Mesothelial cell of epicardium (in vitro differentiated cells): ENCODE measurements at regions not wholly inside any gene's neighbourhood (a gene's known extent, or its start where the extent isn't known, plus 50 kb on each side); places are given as distances from the start of the nearest gene placed in this dataset.

Experiments used
- DNase-seq, 2 experiments: peaks; one replicate each; pipeline ENCODE4 v3.0.0; 2021; ENCODE audit warnings: low spot score in 2 of 2; ENCODE audit not compliant: unreplicated experiment in 2 of 2
- H3K27ac Mint-ChIP-seq: 2 replicates; pipeline ENCODE4 v1.8.0; 2021; ENCODE audit warnings: mixed read lengths
- H3K27me3 Mint-ChIP-seq: 2 replicates; pipeline ENCODE4 v1.8.0; 2021; ENCODE audit warnings: low read depth, mixed read lengths
- H3K36me3 Mint-ChIP-seq: 2 replicates; pipeline ENCODE4 v1.8.0; 2021; ENCODE audit warnings: mixed read lengths
- H3K4me1 Mint-ChIP-seq: 2 replicates; pipeline ENCODE4 v1.8.0; 2021; ENCODE audit warnings: mixed read lengths
- H3K4me3 Mint-ChIP-seq: 2 replicates; pipeline ENCODE4 v1.8.0; 2021; ENCODE audit warnings: mild to moderate bottlenecking, moderate library complexity, mixed read lengths
- H3K9me3 Mint-ChIP-seq: 2 replicates; pipeline ENCODE4 v1.8.0; 2021; ENCODE audit warnings: mixed read lengths
- TF ChIP-seq, protein P1 (sequence below): fragments of 200-600 bp; sonication (generic); IDR thresholded peaks from one replicate; pipeline ENCODE4 v1.5.0; 2021; ENCODE audit warnings: antibody characterized with exemption; ENCODE audit not compliant: unreplicated experiment

DNA sequence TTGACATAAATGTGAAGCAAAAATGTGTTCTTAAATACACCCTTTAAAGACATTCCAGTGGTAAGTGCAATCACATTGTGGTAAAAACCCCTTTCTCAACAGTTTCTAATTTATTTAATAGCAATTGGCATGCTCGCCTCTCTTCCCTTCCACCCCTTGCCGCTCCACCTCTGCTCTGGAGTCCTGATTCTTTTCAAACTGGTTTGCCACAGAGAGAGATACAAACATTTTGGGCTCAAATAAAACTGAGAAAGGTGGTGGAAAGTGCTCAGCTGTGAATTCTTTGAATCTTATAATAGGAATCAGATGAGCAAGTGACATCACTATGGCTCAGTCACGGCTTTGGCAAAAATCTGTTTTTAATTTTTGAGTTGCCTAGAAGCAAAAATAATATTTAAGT lies 993.9 kb downstream of the GALC start:
- Mint-ChIP-seq H3K4me1 (peaks cover 31% of the 10 kb centered on the region), H3K27ac (peak overlapping the region; percentile 24), H3K9me3 (peaks cover 7% of the 10 kb centered on the region), H3K4me3 (no peak overlapping the region), H3K36me3 (no peaks in the 10 kb centered on the region), H3K27me3 (no peaks in the 10 kb centered on the region)
- TF ChIP-seq, protein P1, sequence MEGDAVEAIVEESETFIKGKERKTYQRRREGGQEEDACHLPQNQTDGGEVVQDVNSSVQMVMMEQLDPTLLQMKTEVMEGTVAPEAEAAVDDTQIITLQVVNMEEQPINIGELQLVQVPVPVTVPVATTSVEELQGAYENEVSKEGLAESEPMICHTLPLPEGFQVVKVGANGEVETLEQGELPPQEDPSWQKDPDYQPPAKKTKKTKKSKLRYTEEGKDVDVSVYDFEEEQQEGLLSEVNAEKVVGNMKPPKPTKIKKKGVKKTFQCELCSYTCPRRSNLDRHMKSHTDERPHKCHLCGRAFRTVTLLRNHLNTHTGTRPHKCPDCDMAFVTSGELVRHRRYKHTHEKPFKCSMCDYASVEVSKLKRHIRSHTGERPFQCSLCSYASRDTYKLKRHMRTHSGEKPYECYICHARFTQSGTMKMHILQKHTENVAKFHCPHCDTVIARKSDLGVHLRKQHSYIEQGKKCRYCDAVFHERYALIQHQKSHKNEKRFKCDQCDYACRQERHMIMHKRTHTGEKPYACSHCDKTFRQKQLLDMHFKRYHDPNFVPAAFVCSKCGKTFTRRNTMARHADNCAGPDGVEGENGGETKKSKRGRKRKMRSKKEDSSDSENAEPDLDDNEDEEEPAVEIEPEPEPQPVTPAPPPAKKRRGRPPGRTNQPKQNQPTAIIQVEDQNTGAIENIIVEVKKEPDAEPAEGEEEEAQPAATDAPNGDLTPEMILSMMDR, result no peak
- DNase-seq, result no peak

GRCh38 chr14:86997271-86997670 lies 995.7 kb downstream of the GALC start:
- Mint-ChIP-seq H3K27ac (peak overlapping the region; percentile 64), H3K36me3 (no peaks in the 10 kb centered on the region), H3K4me3 (no peak overlapping the region), H3K9me3 (peaks cover 10% of the 10 kb centered on the region), H3K27me3 (no peaks in the 10 kb centered on the region), H3K4me1 (peaks cover 21% of the 10 kb centered on the region)
- TF ChIP-seq, protein P1, result no peak
- DNase-seq, result no peak

- H3K36me3 Mint-ChIP-seq, result no peaks in the 10 kb centered on the region
These were observed 1002.6 kb downstream of the GALC start for GRCh38 chr14:86990396-86990795.

DNA sequence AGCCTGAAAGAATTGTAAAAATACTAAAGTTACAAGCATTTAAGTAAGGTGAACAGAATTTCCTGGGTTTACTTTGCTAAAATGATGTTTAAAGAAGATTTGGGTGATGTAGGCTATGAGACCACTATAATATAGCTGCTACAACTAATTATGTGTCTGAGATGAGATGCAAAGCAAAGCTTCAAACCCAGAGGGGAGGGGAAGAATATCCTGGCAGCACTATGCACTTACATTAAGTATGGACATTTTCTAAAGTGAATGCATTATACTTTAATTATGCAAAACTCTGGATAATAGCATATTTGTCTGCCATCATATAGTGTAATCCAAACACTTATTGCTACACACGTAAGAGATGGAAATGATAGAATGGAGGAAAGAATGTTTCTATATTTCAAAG lies 1003.7 kb downstream of the GALC start:
- Mint-ChIP-seq H3K27me3 (no peaks in the 10 kb centered on the region), H3K4me1 (peaks cover 15% of the 10 kb centered on the region), H3K36me3 (no peaks in the 10 kb centered on the region), H3K27ac (peak overlapping the region; percentile 23), H3K9me3 (peaks cover 6% of the 10 kb centered on the region), H3K4me3 (no peak overlapping the region)
- DNase-seq, result no peak
- TF ChIP-seq, protein P1, result no peak

More at GRCh38 chr14:86990396-86990795, 1002.6 kb downstream of the GALC start:
- TF ChIP-seq, protein P1, result no peak
- Mint-ChIP-seq H3K4me3 (no peak overlapping the region), H3K27me3 (no peaks in the 10 kb centered on the region), H3K9me3 (peaks cover 10% of the 10 kb centered on the region), H3K4me1 (peaks cover 15% of the 10 kb centered on the region), H3K27ac (no peak overlapping the region)
- DNase-seq, result no peak

DNA sequence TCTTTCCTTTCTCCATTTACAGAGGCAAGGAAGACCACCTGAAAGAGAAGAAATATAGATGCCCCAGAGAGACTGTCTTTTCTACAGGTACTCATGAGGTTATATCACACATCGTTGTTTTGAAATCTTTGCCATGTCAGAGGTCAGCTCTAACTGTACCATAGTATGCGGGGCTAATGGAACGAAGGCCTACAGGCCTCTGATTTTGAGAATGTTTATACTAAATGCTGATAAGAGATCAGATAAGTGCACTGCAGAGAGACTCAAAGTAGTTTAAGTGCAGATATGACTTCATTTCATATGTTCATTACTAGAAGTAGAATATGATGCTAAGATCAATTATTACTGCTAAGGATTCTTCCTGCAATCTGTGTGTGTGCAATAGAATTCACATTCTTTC lies 1005.0 kb downstream of the GALC start:
- no peak overlapping the region for H3K27ac Mint-ChIP-seq
- no peak overlapping the region for H3K4me3 Mint-ChIP-seq
- peaks cover 15% of the 10 kb centered on the region for H3K4me1 Mint-ChIP-seq
- no peaks in the 10 kb centered on the region for H3K9me3 Mint-ChIP-seq
- H3K27me3 Mint-ChIP-seq, result no peaks in the 10 kb centered on the region
- TF ChIP-seq, protein P1, result no peak
- DNase-seq, result no peak
- H3K36me3 Mint-ChIP-seq, result no peaks in the 10 kb centered on the region

DNA sequence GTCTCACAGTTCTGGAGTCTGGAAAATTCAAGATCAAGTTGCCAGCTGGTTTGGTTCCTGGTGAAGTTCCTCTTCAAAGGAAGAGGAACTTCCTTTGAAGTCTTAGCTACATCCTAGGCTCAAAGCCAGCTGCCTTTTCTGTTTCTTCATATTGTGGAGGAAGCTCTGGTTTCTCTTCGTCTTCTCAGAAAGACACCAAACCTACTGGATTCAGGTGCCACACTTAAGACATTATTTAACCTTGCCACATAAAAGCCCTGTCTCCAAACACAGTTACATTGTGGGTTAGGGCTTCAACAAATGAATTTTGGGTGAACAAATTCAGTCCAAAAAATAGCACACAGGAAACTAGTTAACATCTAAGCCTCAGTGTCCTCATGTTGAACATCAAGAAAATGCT lies 1019.8 kb downstream of the GALC start:
- H3K27ac Mint-ChIP-seq, result no peak overlapping the region
- no peaks in the 10 kb centered on the region for H3K4me1 Mint-ChIP-seq
- no peaks in the 10 kb centered on the region for H3K27me3 Mint-ChIP-seq
- peaks cover 13% of the 10 kb centered on the region for H3K36me3 Mint-ChIP-seq
- no peak for DNase-seq
- peaks cover 43% of the 10 kb centered on the region for H3K9me3 Mint-ChIP-seq
- H3K4me3 Mint-ChIP-seq, result no peak overlapping the region
- TF ChIP-seq, protein P1, result no peak
